H9 (cell line): ENCODE measurements at regions not wholly inside any gene's neighbourhood (a gene's known extent, or its start where the extent isn't known, plus 50 kb on each side); places are given as distances from the start of the nearest gene placed in this dataset.

Experiments
- DNase-seq: peaks from one replicate; pipeline ENCODE4 v3.0.0-alpha.2; 2017
- H2AFZ ChIP-seq: one replicate; pipeline ENCODE4 v1.6.1; 2013; ENCODE audit warnings: mild to moderate bottlenecking, low read length, control low read depth, moderate library complexity
- H2AK5ac ChIP-seq: 2 replicates; pipeline ENCODE4 v1.6.1; 2013; ENCODE audit warnings: low read length, control low read depth, mixed read lengths; ENCODE audit not compliant: insufficient read length
- H2BK120ac ChIP-seq: one replicate; pipeline ENCODE4 v1.6.1; 2013; ENCODE audit warnings: low read depth, mild to moderate bottlenecking, low read length, control low read depth, inconsistent platforms; ENCODE audit not compliant: poor library complexity, severe bottlenecking
- H2BK12ac ChIP-seq: 2 replicates; pipeline ENCODE4 v1.6.1; 2013; ENCODE audit warnings: low read length, control low read depth, mixed read lengths, low read depth; ENCODE audit not compliant: insufficient read length
- H2BK15ac ChIP-seq: 2 replicates; pipeline ENCODE4 v1.6.1; 2013; ENCODE audit warnings: low read depth, low read length, control low read depth
- H2BK20ac ChIP-seq: one replicate; pipeline ENCODE4 v1.6.1; 2013; ENCODE audit warnings: low read depth, mild to moderate bottlenecking, low read length, control low read depth, inconsistent platforms; ENCODE audit not compliant: poor library complexity, severe bottlenecking
- H2BK5ac ChIP-seq: 2 replicates; pipeline ENCODE4 v1.6.1; 2013; ENCODE audit warnings: low read length, control low read depth, mixed read lengths; ENCODE audit not compliant: insufficient read length
- H3K14ac ChIP-seq: 2 replicates; pipeline ENCODE4 v1.6.1; 2013; ENCODE audit warnings: low read length, control low read depth; ENCODE audit not compliant: insufficient read depth
- H3K18ac ChIP-seq: 2 replicates; pipeline ENCODE4 v1.6.1; 2013; ENCODE audit warnings: low read depth, mild to moderate bottlenecking, mixed read lengths, low read length, control low read depth; ENCODE audit not compliant: insufficient read length
- H3K23ac ChIP-seq: 2 replicates; pipeline ENCODE4 v1.6.1; 2013; ENCODE audit warnings: low read length, control low read depth, mixed read lengths, low read depth; ENCODE audit not compliant: insufficient read length
- H3K23me2 ChIP-seq: 2 replicates; pipeline ENCODE4 v1.6.1; 2013; ENCODE audit warnings: low read depth, mild to moderate bottlenecking, mixed read lengths, low read length, control low read depth; ENCODE audit not compliant: insufficient read length, poor library complexity, severe bottlenecking
- H3K27ac ChIP-seq: 2 replicates; pipeline ENCODE4 v1.5.1; 2013; ENCODE audit warnings: low read length, control low read depth, mixed read lengths, low read depth; ENCODE audit not compliant: insufficient read length
- H3K27me3 ChIP-seq: 2 replicates; pipeline ENCODE4 v1.6.1; 2013; ENCODE audit warnings: low read length, control low read depth, inconsistent platforms; ENCODE audit not compliant: insufficient read depth
- H3K4ac ChIP-seq: 2 replicates; pipeline ENCODE4 v1.6.1; 2013; ENCODE audit warnings: low read depth, mild to moderate bottlenecking, control low read depth, inconsistent platforms, low read length, moderate library complexity
- H3K4me1 ChIP-seq: 2 replicates; pipeline ENCODE4 v1.6.1; 2013; ENCODE audit warnings: low read length, control low read depth, inconsistent platforms; ENCODE audit not compliant: insufficient read depth
- H3K4me2 ChIP-seq: 2 replicates; pipeline ENCODE4 v1.6.1; 2013; ENCODE audit warnings: low read length, control low read depth, mixed read lengths; ENCODE audit not compliant: insufficient read length, insufficient read depth
- H3K56ac ChIP-seq: 2 replicates; pipeline ENCODE4 v1.6.1; 2013; ENCODE audit warnings: low read depth, mild to moderate bottlenecking, mixed read lengths, low read length, control low read depth; ENCODE audit not compliant: insufficient read length
- H3K79me1 ChIP-seq: 2 replicates; pipeline ENCODE4 v1.6.1; 2013; ENCODE audit warnings: low read depth, mild to moderate bottlenecking, moderate library complexity, low read length, control low read depth, inconsistent platforms; ENCODE audit not compliant: insufficient read depth, poor library complexity, severe bottlenecking
- H3K79me2 ChIP-seq: 2 replicates; pipeline ENCODE4 v1.6.1; 2013; ENCODE audit warnings: low read length, control low read depth, inconsistent platforms; ENCODE audit not compliant: insufficient read depth
- H3K9ac ChIP-seq: 2 replicates; pipeline ENCODE4 v1.6.1; 2013; ENCODE audit warnings: low read length, control low read depth, mixed read lengths; ENCODE audit not compliant: insufficient read length; ENCODE audit errors: extremely low read depth
- H3K9me3 ChIP-seq: one replicate; pipeline ENCODE4 v1.6.1; 2013; ENCODE audit warnings: low read depth, low read length, inconsistent platforms; ENCODE audit not compliant: control insufficient read depth
- H3T11ph ChIP-seq: one replicate; pipeline ENCODE4 v1.6.1; 2013; ENCODE audit warnings: mild to moderate bottlenecking, low read length, control low read depth, inconsistent platforms
- H4K20me1 ChIP-seq: one replicate; pipeline ENCODE4 v1.6.1; 2013; ENCODE audit not compliant: control insufficient read depth, insufficient read length, insufficient read depth
- H4K5ac ChIP-seq: 2 replicates; pipeline ENCODE4 v1.6.1; 2013; ENCODE audit warnings: low read depth, mild to moderate bottlenecking, mixed read lengths, low read length, control low read depth; ENCODE audit not compliant: insufficient read length
- H4K8ac ChIP-seq: replicated peaks from 2 replicates; pipeline ENCODE4 v1.6.1; 2013; ENCODE audit warnings: low read length, control low read depth, mixed read lengths, low read depth; ENCODE audit not compliant: insufficient read length
- H4K91ac ChIP-seq: 2 replicates; pipeline ENCODE4 v1.6.1; 2013; ENCODE audit warnings: low read depth, mild to moderate bottlenecking, moderate library complexity, mixed read lengths, low read length, control low read depth; ENCODE audit not compliant: insufficient read length
- H3K27ac Mint-ChIP-seq, 3 experiments: 2 replicates in 2 of 3; 3 replicates in 1 of 3; pipeline ENCODE4 v1.8.0; 2020 to 2021; ENCODE audit warnings: mixed read lengths in 3 of 3, mild to moderate bottlenecking in 1 of 3, moderate library complexity in 1 of 3
- H3K27me3 Mint-ChIP-seq: 2 replicates; pipeline ENCODE4 v1.8.0; 2021; ENCODE audit warnings: low read depth, mild to moderate bottlenecking, moderate library complexity, mixed read lengths
- H3K36me3 Mint-ChIP-seq, 3 experiments: 2 replicates in 2 of 3; 3 replicates in 1 of 3; pipeline ENCODE4 v1.8.0; 2020 to 2021; ENCODE audit warnings: low read depth in 3 of 3, mixed read lengths in 3 of 3; ENCODE audit not compliant: insufficient read depth in 1 of 3
- H3K4me1 Mint-ChIP-seq, 2 experiments: 2 replicates each; pipeline ENCODE4 v1.8.0; 2020; ENCODE audit warnings: mixed read lengths in 2 of 2
- H3K4me3 Mint-ChIP-seq, 2 experiments: 2 replicates in 1 of 2; 3 replicates in 1 of 2; pipeline ENCODE4 v1.8.0; 2020 to 2021; ENCODE audit warnings: mild to moderate bottlenecking in 2 of 2, mixed read lengths in 2 of 2, moderate library complexity in 1 of 2
- H3K9me3 Mint-ChIP-seq, 2 experiments: 2 replicates in 1 of 2; 3 replicates in 1 of 2; pipeline ENCODE4 v1.8.0; 2020; ENCODE audit warnings: mild to moderate bottlenecking in 2 of 2, mixed read lengths in 2 of 2, moderate library complexity in 1 of 2
- WGBS: extraction: QIAGEN DNeasy Blood & Tissue Kit; methylation state at CpG from one replicate; pipeline ENCODE4 v1.1.7; 2013; ENCODE audit warnings: missing lambda C conversion rate, low lambda C conversion rate, mixed read lengths; ENCODE audit not compliant: insufficient read length; ENCODE audit errors: extremely low coverage; 5-methylcytosine and 5-hydroxymethylcytosine counted together
- TF ChIP-seq, protein P1 (sequence below): fragments of 200-600 bp; sonication (generic); conservative IDR thresholded peaks from 3 replicates; pipeline ENCODE4 v1.8.0; 2021; ENCODE audit warnings: antibody characterized with exemption, mild to moderate bottlenecking

DNA sequence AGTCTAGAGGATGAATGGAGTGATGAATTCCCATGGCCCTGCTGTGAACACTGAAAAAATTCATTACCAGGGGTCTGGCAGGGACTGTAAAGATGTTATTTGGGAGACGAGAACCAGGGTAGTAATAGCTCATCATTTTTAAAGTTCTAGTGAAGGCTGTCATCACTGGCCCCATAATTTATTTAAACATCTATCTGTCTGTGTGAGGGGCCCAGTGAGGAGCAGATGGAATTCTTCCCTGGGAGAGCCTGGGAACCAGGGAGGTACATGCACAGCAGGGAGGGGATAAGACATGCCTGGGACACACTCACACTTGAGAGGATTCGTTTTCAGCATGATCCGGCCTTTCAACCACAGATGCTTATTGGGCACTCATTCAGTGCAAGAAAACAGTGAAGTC, 162.0 kb downstream of the PDGFRA start:
- Histone ChIP-seq H3K56ac (no peak overlapping the region), H4K8ac (no peak overlapping the region), H2BK120ac (no peak overlapping the region), H3K9ac (no peak overlapping the region), H4K91ac (no peak overlapping the region), H2BK15ac (no peak overlapping the region), H3K4me2 (no peak overlapping the region), H3K23me2 (no peaks in the 10 kb centered on the region), H3K79me1 (no peaks in the 10 kb centered on the region), H3K27ac (no peak overlapping the region), H3K4ac (no peak overlapping the region), H4K20me1 (no peaks in the 10 kb centered on the region), H3K4me1 (no peaks in the 10 kb centered on the region), H2AK5ac (no peak overlapping the region), H2AFZ (no peak overlapping the region), H3K18ac (no peak overlapping the region), H3K27me3 (no peaks in the 10 kb centered on the region), H2BK20ac (no peak overlapping the region), H3K9me3 (no peaks in the 10 kb centered on the region), H2BK5ac (no peak overlapping the region), H2BK12ac (no peak overlapping the region), H3K23ac (no peak overlapping the region), H3K14ac (no peak overlapping the region), H3T11ph (no peak overlapping the region), H3K79me2 (no peaks in the 10 kb centered on the region), H4K5ac (no peak overlapping the region)
- Mint-ChIP-seq H3K4me3 (no peak overlapping the region), H3K9me3 (peaks cover 4 to 6% of the 10 kb centered on the region in 2 experiments; a peak in 4 of 5 replicates), H3K27me3 (no peaks in the 10 kb centered on the region; the same call in 1 of the 2 replicates), H3K4me1 (peaks cover 0 to 8% of the 10 kb centered on the region in 2 experiments; a peak in 2 of 4 replicates), H3K27ac (no peak overlapping the region), H3K36me3 (no peaks in the 10 kb centered on the region)
- WGBS: no CpG with 5 or more reads among the region's 3 CpGs
- TF ChIP-seq, protein P1, sequence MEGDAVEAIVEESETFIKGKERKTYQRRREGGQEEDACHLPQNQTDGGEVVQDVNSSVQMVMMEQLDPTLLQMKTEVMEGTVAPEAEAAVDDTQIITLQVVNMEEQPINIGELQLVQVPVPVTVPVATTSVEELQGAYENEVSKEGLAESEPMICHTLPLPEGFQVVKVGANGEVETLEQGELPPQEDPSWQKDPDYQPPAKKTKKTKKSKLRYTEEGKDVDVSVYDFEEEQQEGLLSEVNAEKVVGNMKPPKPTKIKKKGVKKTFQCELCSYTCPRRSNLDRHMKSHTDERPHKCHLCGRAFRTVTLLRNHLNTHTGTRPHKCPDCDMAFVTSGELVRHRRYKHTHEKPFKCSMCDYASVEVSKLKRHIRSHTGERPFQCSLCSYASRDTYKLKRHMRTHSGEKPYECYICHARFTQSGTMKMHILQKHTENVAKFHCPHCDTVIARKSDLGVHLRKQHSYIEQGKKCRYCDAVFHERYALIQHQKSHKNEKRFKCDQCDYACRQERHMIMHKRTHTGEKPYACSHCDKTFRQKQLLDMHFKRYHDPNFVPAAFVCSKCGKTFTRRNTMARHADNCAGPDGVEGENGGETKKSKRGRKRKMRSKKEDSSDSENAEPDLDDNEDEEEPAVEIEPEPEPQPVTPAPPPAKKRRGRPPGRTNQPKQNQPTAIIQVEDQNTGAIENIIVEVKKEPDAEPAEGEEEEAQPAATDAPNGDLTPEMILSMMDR: no peak
- DNase-seq: no peak
